GM12878 (cell line): ENCODE measurements at regions not wholly inside any gene's neighbourhood (a gene's known extent, or its start where the extent isn't known, plus 50 kb on each side); places are given as distances from the start of the nearest gene placed in this dataset.

Experiments used
- BHLHE40 ChIP-seq, 2 experiments: fragments of 450-650 bp in 1 of 2; IDR thresholded peaks; 2 replicates each; pipeline ENCODE4 v1.6.1; 2011 to 2017; ENCODE audit warnings: low read depth in 2 of 2, borderline replicate concordance in 1 of 2, improper control_type of control experiment in 1 of 2, low read length in 1 of 2, mild to moderate bottlenecking in 1 of 2
- CREB1 ChIP-seq: IDR thresholded peaks from 2 replicates; pipeline ENCODE4 v1.6.1; 2012; ENCODE audit warnings: low read depth, mild to moderate bottlenecking, inconsistent platforms
- CTCF ChIP-seq, 3 experiments: IDR thresholded peaks in 2 of 3; conservative IDR thresholded peaks in 1 of 3; 2 replicates each; pipeline ENCODE4 v1.5.1; 2011; ENCODE audit warnings: low read depth in 3 of 3, low read length in 3 of 3, mild to moderate bottlenecking in 3 of 3, control low read depth in 2 of 3, moderate library complexity in 2 of 3, inconsistent platforms in 1 of 3, mixed read lengths in 1 of 3; ENCODE audit not compliant: control insufficient read depth in 2 of 3, insufficient read depth in 1 of 3; ENCODE audit errors: extremely low read depth in 1 of 3
- CUX1 ChIP-seq: IDR thresholded peaks from 2 replicates; pipeline ENCODE4 v1.6.1; 2012; ENCODE audit warnings: improper control_type of control experiment, low read depth, low read length; ENCODE audit not compliant: insufficient replicate concordance
- ESRRA ChIP-seq: IDR thresholded peaks from 2 replicates; pipeline ENCODE4 v1.6.1; 2012; ENCODE audit warnings: mild to moderate bottlenecking, low read length, improper control_type of control experiment
- POLR2A ChIP-seq: IDR thresholded peaks from 2 replicates; pipeline ENCODE4 v1.6.1; 2011; ENCODE audit warnings: low read depth, mild to moderate bottlenecking, low read length
- RELA ChIP-seq: fragments of 450-650 bp; IDR thresholded peaks from 2 replicates; pipeline ENCODE4 v1.8.0; 2014; ENCODE audit warnings: borderline replicate concordance; ENCODE audit not compliant: partially characterized antibody
- SMAD1 ChIP-seq: fragments of 450-650 bp; IDR thresholded peaks from 2 replicates; pipeline ENCODE4 v1.6.1; 2018; ENCODE audit warnings: mild to moderate bottlenecking, low read depth; ENCODE audit not compliant: partially characterized antibody
- TF ChIP-seq, protein P1 (sequence below): fragments of 450-650 bp; IDR thresholded peaks from 2 replicates; pipeline ENCODE4 v1.6.1; 2017; ENCODE audit warnings: mild to moderate bottlenecking, low read depth, inconsistent platforms; ENCODE audit not compliant: poor library complexity, severe bottlenecking
- TF ChIP-seq, protein P2 (sequence below): fragments of 450-650 bp; conservative IDR thresholded peaks from 2 replicates; pipeline ENCODE4 v1.6.1; 2017; ENCODE audit warnings: mild to moderate bottlenecking, moderate library complexity
- TF ChIP-seq, protein P3 (sequence below): fragments of 450-650 bp; formaldehyde crosslinking; IDR thresholded peaks from 2 replicates; pipeline ENCODE4 v1.4.0; 2020; ENCODE audit warnings: mild to moderate bottlenecking, moderate library complexity
- TF ChIP-seq, protein P4 (sequence below): IDR thresholded peaks from 2 replicates; pipeline ENCODE4 v1.6.1; 2012; ENCODE audit warnings: low read depth, low read length, improper control_type of control experiment

GRCh38 chr17:79393358-79394052 lies 217.3 kb downstream of the RBFOX3 start (continued):
- TF ChIP-seq, protein P1, sequence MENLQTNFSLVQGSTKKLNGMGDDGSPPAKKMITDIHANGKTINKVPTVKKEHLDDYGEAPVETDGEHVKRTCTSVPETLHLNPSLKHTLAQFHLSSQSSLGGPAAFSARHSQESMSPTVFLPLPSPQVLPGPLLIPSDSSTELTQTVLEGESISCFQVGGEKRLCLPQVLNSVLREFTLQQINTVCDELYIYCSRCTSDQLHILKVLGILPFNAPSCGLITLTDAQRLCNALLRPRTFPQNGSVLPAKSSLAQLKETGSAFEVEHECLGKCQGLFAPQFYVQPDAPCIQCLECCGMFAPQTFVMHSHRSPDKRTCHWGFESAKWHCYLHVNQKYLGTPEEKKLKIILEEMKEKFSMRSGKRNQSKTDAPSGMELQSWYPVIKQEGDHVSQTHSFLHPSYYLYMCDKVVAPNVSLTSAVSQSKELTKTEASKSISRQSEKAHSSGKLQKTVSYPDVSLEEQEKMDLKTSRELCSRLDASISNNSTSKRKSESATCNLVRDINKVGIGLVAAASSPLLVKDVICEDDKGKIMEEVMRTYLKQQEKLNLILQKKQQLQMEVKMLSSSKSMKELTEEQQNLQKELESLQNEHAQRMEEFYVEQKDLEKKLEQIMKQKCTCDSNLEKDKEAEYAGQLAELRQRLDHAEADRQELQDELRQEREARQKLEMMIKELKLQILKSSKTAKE, result no peak
- TF ChIP-seq CTCF (IDR thresholded peaks at IDR 0.05 in 2 of 3, conservative IDR thresholded peaks at IDR 0.05 in 1 of 3; ENCODE audit: control insufficient read depth in 2 of 3, extremely low read depth in 1 of 3, insufficient read depth in 1 of 3, low read depth in 3 of 3, low read length in 3 of 3), result peak; percentile 92 to 98 (median 97)
- TF ChIP-seq ESRRA, result no peak
- TF ChIP-seq, protein P2, sequence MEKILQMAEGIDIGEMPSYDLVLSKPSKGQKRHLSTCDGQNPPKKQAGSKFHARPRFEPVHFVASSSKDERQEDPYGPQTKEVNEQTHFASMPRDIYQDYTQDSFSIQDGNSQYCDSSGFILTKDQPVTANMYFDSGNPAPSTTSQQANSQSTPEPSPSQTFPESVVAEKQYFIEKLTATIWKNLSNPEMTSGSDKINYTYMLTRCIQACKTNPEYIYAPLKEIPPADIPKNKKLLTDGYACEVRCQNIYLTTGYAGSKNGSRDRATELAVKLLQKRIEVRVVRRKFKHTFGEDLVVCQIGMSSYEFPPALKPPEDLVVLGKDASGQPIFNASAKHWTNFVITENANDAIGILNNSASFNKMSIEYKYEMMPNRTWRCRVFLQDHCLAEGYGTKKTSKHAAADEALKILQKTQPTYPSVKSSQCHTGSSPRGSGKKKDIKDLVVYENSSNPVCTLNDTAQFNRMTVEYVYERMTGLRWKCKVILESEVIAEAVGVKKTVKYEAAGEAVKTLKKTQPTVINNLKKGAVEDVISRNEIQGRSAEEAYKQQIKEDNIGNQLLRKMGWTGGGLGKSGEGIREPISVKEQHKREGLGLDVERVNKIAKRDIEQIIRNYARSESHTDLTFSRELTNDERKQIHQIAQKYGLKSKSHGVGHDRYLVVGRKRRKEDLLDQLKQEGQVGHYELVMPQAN, result no peak
- TF ChIP-seq CREB1, result no peak
- TF ChIP-seq CUX1, result no peak
- TF ChIP-seq, protein P3, sequence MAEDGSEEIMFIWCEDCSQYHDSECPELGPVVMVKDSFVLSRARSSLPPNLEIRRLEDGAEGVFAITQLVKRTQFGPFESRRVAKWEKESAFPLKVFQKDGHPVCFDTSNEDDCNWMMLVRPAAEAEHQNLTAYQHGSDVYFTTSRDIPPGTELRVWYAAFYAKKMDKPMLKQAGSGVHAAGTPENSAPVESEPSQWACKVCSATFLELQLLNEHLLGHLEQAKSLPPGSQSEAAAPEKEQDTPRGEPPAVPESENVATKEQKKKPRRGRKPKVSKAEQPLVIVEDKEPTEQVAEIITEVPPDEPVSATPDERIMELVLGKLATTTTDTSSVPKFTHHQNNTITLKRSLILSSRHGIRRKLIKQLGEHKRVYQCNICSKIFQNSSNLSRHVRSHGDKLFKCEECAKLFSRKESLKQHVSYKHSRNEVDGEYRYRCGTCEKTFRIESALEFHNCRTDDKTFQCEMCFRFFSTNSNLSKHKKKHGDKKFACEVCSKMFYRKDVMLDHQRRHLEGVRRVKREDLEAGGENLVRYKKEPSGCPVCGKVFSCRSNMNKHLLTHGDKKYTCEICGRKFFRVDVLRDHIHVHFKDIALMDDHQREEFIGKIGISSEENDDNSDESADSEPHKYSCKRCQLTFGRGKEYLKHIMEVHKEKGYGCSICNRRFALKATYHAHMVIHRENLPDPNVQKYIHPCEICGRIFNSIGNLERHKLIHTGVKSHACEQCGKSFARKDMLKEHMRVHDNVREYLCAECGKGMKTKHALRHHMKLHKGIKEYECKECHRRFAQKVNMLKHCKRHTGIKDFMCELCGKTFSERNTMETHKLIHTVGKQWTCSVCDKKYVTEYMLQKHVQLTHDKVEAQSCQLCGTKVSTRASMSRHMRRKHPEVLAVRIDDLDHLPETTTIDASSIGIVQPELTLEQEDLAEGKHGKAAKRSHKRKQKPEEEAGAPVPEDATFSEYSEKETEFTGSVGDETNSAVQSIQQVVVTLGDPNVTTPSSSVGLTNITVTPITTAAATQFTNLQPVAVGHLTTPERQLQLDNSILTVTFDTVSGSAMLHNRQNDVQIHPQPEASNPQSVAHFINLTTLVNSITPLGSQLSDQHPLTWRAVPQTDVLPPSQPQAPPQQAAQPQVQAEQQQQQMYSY (CRISPR knock-in tag), result no peak
- TF ChIP-seq, protein P4, sequence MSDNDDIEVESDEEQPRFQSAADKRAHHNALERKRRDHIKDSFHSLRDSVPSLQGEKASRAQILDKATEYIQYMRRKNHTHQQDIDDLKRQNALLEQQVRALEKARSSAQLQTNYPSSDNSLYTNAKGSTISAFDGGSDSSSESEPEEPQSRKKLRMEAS, result no peak
- TF ChIP-seq POLR2A, result no peak
- 0 out of 4 replicates have a peak, but pooled peaks of 1 of the 2 experiments have one; percentile 15 for TF ChIP-seq BHLHE40 (IDR thresholded peaks at IDR 0.05; ENCODE audit: borderline replicate concordance in 1 of 2, low read depth in 2 of 2, low read length in 1 of 2)
- no peak for TF ChIP-seq RELA
- no peak for TF ChIP-seq SMAD1
